HEK293T (cell line): ENCODE measurements at regions not wholly inside any gene's neighbourhood (a gene's known extent, or its start where the extent isn't known, plus 50 kb on each side); places are given as distances from the start of the nearest gene placed in this dataset.

Source experiments
- ARNT ChIP-seq: fragments of 450-650 bp; IDR thresholded peaks from 2 replicates; pipeline ENCODE4 v1.6.1; 2017; ENCODE audit warnings: mild to moderate bottlenecking
- BHLHE40 ChIP-seq: fragments of 450-650 bp; IDR thresholded peaks from 2 replicates; pipeline ENCODE4 v1.6.1; 2016; ENCODE audit warnings: mild to moderate bottlenecking, moderate library complexity, borderline replicate concordance
- FOXK2 ChIP-seq: fragments of 450-650 bp; IDR thresholded peaks from 2 replicates; pipeline ENCODE4 v1.6.1; 2016; ENCODE audit warnings: mild to moderate bottlenecking
- TF ChIP-seq, protein P1 (sequence below): fragments of 450-650 bp; IDR thresholded peaks from 2 replicates; pipeline ENCODE4 v1.6.1; 2016

DNA sequence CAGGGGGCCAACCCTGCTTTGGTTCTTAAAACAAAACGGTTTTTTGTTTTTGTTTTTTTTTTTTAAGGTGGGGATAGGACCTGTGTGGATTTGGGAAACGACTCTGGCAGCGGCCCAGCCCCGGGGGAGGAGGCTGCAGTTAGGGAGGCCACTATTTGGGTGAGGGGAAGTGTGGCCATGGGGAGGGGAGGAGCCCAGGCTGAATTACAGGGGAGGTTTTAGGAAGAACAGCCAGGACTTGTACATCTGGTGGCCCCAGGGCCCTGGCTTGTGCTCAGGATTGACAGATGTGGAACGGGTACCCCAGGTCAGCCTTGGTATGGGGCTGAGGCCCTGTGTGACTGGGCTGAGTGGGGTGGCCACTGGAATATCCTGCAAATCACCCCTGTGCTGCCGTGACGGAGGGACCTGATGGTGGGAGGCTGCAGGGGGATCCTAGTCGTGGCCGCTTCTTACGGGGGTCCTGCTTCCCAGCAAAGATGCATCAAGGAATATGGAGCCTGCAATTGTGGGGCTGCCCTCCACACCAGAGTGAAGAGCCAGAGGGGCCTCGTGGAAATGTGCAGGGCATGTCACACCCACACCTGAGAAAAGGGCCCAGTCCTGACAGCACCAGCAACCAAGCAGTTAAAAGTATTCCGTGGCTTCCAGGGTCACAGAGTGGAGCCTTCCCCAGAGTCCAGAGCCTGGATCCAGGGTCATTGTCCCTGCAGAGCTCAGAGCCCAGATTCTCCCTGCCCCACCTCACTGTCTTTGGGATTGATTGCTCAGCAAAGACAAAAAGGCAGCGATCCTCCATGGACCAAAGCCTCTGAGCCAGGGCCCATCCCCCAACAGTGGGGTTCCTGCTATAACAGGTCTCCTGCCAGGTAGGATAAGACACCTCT, 55.2 kb upstream of the WNT7B start:
- TF ChIP-seq FOXK2 (no peak), ARNT (no peak), BHLHE40 (no peak)
- TF ChIP-seq, protein P1, sequence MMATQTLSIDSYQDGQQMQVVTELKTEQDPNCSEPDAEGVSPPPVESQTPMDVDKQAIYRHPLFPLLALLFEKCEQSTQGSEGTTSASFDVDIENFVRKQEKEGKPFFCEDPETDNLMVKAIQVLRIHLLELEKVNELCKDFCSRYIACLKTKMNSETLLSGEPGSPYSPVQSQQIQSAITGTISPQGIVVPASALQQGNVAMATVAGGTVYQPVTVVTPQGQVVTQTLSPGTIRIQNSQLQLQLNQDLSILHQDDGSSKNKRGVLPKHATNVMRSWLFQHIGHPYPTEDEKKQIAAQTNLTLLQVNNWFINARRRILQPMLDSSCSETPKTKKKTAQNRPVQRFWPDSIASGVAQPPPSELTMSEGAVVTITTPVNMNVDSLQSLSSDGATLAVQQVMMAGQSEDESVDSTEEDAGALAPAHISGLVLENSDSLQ = no peak
